ENCODE measurements at regions not wholly inside any gene's neighbourhood (a gene's known extent, or its start where the extent isn't known, plus 50 kb on each side); places are given as distances from the start of the nearest gene placed in this dataset.

- no peak for DNase-seq (ENCODE audit: insufficient read length, low spot score)
- no peak for TF ChIP-seq CTCF (IDR thresholded peaks at IDR 0.05; ENCODE audit: insufficient read depth, missing control alignments)
- FAIRE-seq, result no peak
Measured at GRCh38 chr3:157939166-157939565, 167.1 kb downstream of the SHOX2 start.

GRCh38 chr3:157938154-157938779 is 168.0 kb downstream of the SHOX2 start:
- DNase-seq (ENCODE audit: insufficient read length, low spot score) (no peak), FAIRE-seq (no peak)
- TF ChIP-seq CTCF (IDR thresholded peaks at IDR 0.05; ENCODE audit: insufficient read depth, missing control alignments), result no peak

GRCh38 chr3:157931517-157931916 is 174.7 kb downstream of the SHOX2 start:
- FAIRE-seq (no peak), DNase-seq (ENCODE audit: insufficient read length, low spot score) (no peak)
- TF ChIP-seq CTCF (IDR thresholded peaks at IDR 0.05; ENCODE audit: insufficient read depth, missing control alignments), result no peak

GRCh38 chr3:157930000-157930780 is 176.0 kb downstream of the SHOX2 start:
- no peak for TF ChIP-seq CTCF (IDR thresholded peaks at IDR 0.05; ENCODE audit: insufficient read depth, missing control alignments)
- FAIRE-seq (peak; percentile 16), DNase-seq (ENCODE audit: insufficient read length, low spot score) (no peak)

GRCh38 chr3:157926822-157927221 is 179.4 kb downstream of the SHOX2 start:
- TF ChIP-seq CTCF (IDR thresholded peaks at IDR 0.05; ENCODE audit: insufficient read depth, missing control alignments), result no peak
- DNase-seq (ENCODE audit: insufficient read length, low spot score) (no peak), FAIRE-seq (no peak)

GRCh38 chr3:157922614-157923013 is 183.6 kb downstream of the SHOX2 start:
- no peak for TF ChIP-seq CTCF (IDR thresholded peaks at IDR 0.05; ENCODE audit: insufficient read depth, missing control alignments)
- FAIRE-seq (no peak), DNase-seq (ENCODE audit: insufficient read length, low spot score) (no peak)

GRCh38 chr3:157921811-157922210 is 184.4 kb downstream of the SHOX2 start:
- DNase-seq (ENCODE audit: insufficient read length, low spot score) (no peak), FAIRE-seq (peak; percentile 21)
- TF ChIP-seq CTCF (IDR thresholded peaks at IDR 0.05; ENCODE audit: insufficient read depth, missing control alignments), result no peak
